Chondrocyte (in vitro differentiated cells): ENCODE measurements at regions not wholly inside any gene's neighbourhood (a gene's known extent, or its start where the extent isn't known, plus 50 kb on each side); places are given as distances from the start of the nearest gene placed in this dataset.

Source experiments
- DNase-seq: peaks from one replicate; pipeline ENCODE4 v3.0.0; 2021; ENCODE audit warnings: mixed read lengths, low spot score
- H3K27ac Mint-ChIP-seq: one replicate; pipeline ENCODE4 v1.8.0; 2021; ENCODE audit warnings: mild to moderate bottlenecking, moderate library complexity, mixed read lengths; ENCODE audit not compliant: unreplicated experiment
- H3K27me3 Mint-ChIP-seq: 2 replicates; pipeline ENCODE4 v1.8.0; 2021; ENCODE audit warnings: low read depth, mixed read lengths
- H3K36me3 Mint-ChIP-seq: 2 replicates; pipeline ENCODE4 v1.8.0; 2021; ENCODE audit warnings: low read depth, mixed read lengths
- H3K4me1 Mint-ChIP-seq: 2 replicates; pipeline ENCODE4 v1.8.0; 2021; ENCODE audit warnings: low read depth, mild to moderate bottlenecking, mixed read lengths
- H3K4me3 Mint-ChIP-seq: one replicate; pipeline ENCODE4 v1.8.0; 2021; ENCODE audit warnings: mild to moderate bottlenecking, moderate library complexity, mixed read lengths; ENCODE audit not compliant: unreplicated experiment
- H3K9me3 Mint-ChIP-seq: 2 replicates; pipeline ENCODE4 v1.8.0; 2021; ENCODE audit warnings: low read depth, mixed read lengths
- TF ChIP-seq, protein P1 (sequence below): fragments of 200-600 bp; sonication (generic); IDR thresholded peaks from 2 replicates; pipeline ENCODE4 v1.5.0; 2021; ENCODE audit warnings: antibody characterized with exemption, mild to moderate bottlenecking, moderate library complexity

GRCh38 chr12:71240946-71241345 lies 83.1 kb upstream of the TSPAN8 start:
- DNase-seq, result no peak
- peaks cover 14% of the 10 kb centered on the region for H3K9me3 Mint-ChIP-seq
- peaks cover 49% of the 10 kb centered on the region for H3K4me1 Mint-ChIP-seq

GRCh38 chr12:71239731-71240130 lies 81.9 kb upstream of the TSPAN8 start:
- H3K27me3 Mint-ChIP-seq, result no peaks in the 10 kb centered on the region
- TF ChIP-seq, protein P1, sequence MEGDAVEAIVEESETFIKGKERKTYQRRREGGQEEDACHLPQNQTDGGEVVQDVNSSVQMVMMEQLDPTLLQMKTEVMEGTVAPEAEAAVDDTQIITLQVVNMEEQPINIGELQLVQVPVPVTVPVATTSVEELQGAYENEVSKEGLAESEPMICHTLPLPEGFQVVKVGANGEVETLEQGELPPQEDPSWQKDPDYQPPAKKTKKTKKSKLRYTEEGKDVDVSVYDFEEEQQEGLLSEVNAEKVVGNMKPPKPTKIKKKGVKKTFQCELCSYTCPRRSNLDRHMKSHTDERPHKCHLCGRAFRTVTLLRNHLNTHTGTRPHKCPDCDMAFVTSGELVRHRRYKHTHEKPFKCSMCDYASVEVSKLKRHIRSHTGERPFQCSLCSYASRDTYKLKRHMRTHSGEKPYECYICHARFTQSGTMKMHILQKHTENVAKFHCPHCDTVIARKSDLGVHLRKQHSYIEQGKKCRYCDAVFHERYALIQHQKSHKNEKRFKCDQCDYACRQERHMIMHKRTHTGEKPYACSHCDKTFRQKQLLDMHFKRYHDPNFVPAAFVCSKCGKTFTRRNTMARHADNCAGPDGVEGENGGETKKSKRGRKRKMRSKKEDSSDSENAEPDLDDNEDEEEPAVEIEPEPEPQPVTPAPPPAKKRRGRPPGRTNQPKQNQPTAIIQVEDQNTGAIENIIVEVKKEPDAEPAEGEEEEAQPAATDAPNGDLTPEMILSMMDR, result no peak
- peaks cover 10% of the 10 kb centered on the region for H3K9me3 Mint-ChIP-seq
- H3K4me3 Mint-ChIP-seq, result no peak overlapping the region
- no peak overlapping the region for H3K27ac Mint-ChIP-seq
- H3K36me3 Mint-ChIP-seq, result no peaks in the 10 kb centered on the region
- DNase-seq, result no peak
- peaks cover 47% of the 10 kb centered on the region for H3K4me1 Mint-ChIP-seq

More at GRCh38 chr12:71240946-71241345, 83.1 kb upstream of the TSPAN8 start:
- TF ChIP-seq, protein P1, result no peak
- Mint-ChIP-seq H3K4me3 (no peak overlapping the region), H3K27ac (peak overlapping the region; percentile 43), H3K27me3 (no peaks in the 10 kb centered on the region), H3K36me3 (no peaks in the 10 kb centered on the region)

GRCh38 chr12:71237128-71237527 lies 79.3 kb upstream of the TSPAN8 start:
- no peak for DNase-seq
- no peaks in the 10 kb centered on the region for H3K27me3 Mint-ChIP-seq
- no peaks in the 10 kb centered on the region for H3K36me3 Mint-ChIP-seq
- peaks cover 24% of the 10 kb centered on the region for H3K4me1 Mint-ChIP-seq
- H3K9me3 Mint-ChIP-seq, result peaks cover 12% of the 10 kb centered on the region
- no peak overlapping the region for H3K27ac Mint-ChIP-seq
- H3K4me3 Mint-ChIP-seq, result no peak overlapping the region
- TF ChIP-seq, protein P1, result no peak

- Mint-ChIP-seq H3K27me3 (no peaks in the 10 kb centered on the region), H3K4me3 (no peak overlapping the region), H3K27ac (no peak overlapping the region), H3K36me3 (no peaks in the 10 kb centered on the region), H3K9me3 (peaks cover 12% of the 10 kb centered on the region), H3K4me1 (peaks cover 14% of the 10 kb centered on the region)
- no peak for DNase-seq
- TF ChIP-seq, protein P1, result no peak
These were observed 78.4 kb upstream of the TSPAN8 start for GRCh38 chr12:71236133-71236660.

DNA sequence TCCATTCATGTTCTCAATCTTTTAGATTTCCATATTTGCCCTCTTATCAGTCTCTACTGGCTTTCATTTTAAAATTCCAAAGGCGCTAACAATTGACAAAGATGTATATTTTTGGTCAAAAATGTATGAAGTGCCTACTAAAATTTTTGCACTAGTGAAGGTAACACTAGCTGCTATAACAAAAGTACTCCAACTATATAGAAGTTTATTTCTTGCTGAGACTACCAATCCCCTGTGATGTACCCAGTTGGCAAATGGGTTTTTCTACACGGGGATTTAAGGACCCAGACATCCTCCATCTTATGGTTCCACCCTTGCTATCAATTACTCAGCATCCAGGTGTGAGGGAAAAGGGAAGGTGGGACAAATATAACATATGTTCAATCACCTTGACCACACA lies 75.3 kb upstream of the TSPAN8 start:
- Mint-ChIP-seq H3K4me1 (peaks cover 2% of the 10 kb centered on the region), H3K27me3 (no peaks in the 10 kb centered on the region), H3K27ac (no peak overlapping the region), H3K36me3 (peaks cover 2% of the 10 kb centered on the region), H3K4me3 (no peak overlapping the region), H3K9me3 (peaks cover 12% of the 10 kb centered on the region)
- no peak for DNase-seq
- TF ChIP-seq, protein P1, result no peak
